ENCODE measurements at regions not wholly inside any gene's neighbourhood (a gene's known extent, or its start where the extent isn't known, plus 50 kb on each side); places are given as distances from the start of the nearest gene placed in this dataset.

GRCh38 chr6:139591075-139591865 lies 216.8 kb upstream of the CITED2 start:
- TF ChIP-seq CTCF (IDR thresholded peaks at IDR 0.05) (no peak), EZH2 (IDR thresholded peaks at IDR 0.05) (no peak), EZH2phosphoT487 (IDR thresholded peaks at IDR 0.05) (no peak)
